HG03175 (cell line): ENCODE measurements at regions not wholly inside any gene's neighbourhood (a gene's known extent, or its start where the extent isn't known, plus 50 kb on each side); places are given as distances from the start of the nearest gene placed in this dataset.

Experiments
- ATAC-seq: cut with Tn5 transposase; IDR thresholded peaks from one replicate; pipeline ENCODE4 v1.9.1; 2021; ENCODE audit warnings: mild to moderate bottlenecking, moderate library complexity; ENCODE audit not compliant: unreplicated experiment

- ATAC-seq: no peak
Observed at GRCh38 chr14:98962118-98962517, 309.9 kb downstream of the BCL11B start.

DNA sequence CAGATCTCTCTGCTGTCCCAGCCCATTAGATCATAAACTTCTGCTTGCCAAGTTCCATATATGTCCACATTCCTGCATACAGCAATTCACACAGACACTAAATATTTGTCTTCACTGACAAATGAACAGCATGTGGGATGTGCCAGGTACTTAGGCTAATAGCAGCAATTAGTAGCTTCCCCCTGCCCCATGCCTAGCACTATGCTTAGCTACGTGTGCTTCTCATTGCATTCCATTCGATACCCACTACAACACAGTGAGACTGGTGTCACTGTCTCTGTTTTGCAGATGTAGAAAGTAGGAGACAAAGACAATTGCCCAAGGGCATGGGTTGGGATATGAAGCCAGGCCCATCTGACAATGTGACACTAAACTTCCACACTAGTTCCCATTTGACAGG, 308.4 kb downstream of the BCL11B start:
- ATAC-seq: no peak

DNA sequence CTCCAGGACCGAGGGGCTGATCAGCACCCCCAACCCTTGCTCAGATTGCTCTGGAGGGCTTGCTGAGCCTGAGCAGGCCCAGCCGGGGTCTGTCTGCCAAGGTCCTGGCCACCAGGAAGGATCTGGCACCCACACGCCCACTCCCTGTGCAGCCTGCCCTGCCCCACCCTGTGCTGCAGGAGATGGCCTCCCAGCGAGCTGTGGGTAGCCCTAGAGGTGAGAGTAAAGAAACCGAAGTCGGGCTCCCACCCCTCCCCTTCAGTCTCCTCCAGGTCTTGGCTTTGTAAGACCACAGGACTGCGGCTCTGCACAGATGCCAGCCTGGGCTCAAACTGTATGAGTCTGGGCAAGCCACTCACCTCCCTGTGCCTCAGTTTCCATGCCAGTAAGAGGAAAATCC, 307.8 kb downstream of the BCL11B start:
- ATAC-seq: no peak

- no peak for ATAC-seq
Observed at GRCh38 chr14:98965076-98965475, 306.9 kb downstream of the BCL11B start.

GRCh38 chr14:98966016-98966415, 306.0 kb downstream of the BCL11B start:
- no peak for ATAC-seq

- ATAC-seq: no peak
Observed at GRCh38 chr14:98966475-98967162, 305.4 kb downstream of the BCL11B start.

DNA sequence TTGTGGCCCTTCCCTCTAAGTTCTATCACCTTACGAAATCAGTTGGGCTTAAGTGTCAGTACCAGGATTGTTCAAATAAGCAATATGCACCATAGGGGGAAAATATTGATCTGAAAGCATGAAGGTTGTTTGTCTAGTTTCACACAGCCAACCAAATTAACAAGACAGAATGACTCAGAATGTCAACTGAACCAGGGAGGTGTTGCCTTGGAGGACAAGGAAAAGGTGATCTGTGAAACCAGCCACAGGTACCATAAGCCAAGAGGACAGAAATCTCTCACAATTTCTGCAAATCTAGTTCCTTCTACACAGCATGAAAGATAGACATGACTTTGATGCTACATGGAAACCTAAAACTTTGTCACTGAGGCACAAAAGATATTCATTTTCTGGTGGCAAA, 297.9 kb downstream of the BCL11B start:
- no peak for ATAC-seq

DNA sequence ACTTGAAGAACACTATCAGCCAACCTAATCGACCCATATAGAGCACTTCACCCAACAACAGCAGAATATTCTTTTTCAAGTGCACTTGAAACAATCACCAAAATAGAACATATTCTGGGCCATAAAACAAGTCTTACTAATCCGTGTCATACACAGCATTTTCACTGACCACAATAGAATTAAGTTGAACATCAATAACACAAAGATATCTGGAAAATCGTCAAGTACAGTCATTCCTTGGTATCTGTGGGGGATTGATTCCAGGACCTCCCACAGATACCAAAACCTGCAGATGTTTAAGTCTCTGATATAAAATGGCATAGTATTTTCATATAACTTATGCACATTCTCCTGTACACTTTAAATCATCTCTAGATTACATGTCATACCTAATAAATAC, 295.7 kb downstream of the BCL11B start:
- no peak for ATAC-seq

DNA sequence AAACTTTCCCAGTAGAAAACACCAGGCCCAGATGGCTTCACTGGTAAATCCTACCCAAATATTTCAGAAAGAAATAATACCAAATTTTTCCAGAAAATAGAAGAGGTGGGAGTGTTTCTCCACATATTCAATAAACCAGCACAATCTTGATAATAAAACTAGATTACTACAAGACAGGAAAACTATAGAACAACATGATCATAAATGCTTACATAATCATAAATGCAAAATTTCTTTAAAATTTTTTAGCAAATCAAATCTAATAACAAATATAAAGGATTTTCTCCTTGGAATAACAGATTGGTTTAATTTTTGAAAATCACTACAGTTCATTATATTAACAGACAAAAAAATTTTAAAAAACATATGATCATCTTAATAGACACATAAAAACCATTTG, 294.5 kb downstream of the BCL11B start:
- no peak for ATAC-seq

GRCh38 chr14:98982986-98983385, 289.0 kb downstream of the BCL11B start:
- ATAC-seq: no peak

DNA sequence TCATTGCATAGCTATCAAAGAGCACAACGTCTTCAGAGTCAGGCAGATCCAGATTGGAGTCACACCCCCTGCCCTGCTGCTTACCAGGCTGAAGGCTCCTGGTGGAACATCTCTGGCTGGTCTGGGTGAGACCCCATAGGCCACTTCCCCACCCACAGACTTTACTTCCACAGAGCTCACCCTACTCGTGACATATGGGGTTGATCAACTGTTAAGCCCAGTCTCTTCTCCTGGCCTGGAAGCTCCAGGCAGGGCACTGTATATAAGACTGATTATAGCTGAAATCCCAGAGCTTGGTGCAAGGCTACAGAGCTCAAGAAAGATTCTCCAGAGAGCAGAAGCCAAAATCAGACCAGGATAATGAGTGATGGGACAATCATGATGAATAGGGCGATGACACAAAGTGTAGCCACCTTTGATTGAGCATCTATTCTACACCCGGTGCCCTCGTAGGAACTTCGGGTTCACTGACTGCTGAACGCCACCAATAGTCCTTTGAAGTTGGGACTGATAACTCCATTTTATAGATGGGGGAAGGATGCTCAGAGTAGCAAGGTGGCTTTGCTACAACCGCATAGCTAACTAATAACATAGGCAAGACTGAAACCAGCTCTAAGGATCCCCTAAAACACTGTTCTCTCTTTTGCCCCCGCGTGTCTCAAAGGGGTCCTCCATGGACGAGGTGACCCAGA, 287.8 kb downstream of the BCL11B start:
- ATAC-seq: no peak

DNA sequence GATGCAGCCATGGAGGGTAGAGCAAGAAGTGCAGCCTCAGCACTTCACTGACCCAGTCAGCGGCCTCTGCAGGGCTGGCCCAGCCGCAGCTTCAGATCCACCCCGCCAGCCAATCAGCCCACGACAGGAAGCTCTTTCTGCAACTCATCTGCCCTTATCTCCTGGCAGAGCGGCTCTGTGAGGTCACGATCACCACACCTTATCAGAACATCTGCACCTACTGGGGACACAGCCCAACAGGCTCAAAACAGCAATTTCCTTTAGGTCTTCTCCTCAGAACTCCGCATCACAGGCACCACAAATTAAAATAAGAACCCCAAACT, 287.3 kb downstream of the BCL11B start:
- no peak for ATAC-seq

DNA sequence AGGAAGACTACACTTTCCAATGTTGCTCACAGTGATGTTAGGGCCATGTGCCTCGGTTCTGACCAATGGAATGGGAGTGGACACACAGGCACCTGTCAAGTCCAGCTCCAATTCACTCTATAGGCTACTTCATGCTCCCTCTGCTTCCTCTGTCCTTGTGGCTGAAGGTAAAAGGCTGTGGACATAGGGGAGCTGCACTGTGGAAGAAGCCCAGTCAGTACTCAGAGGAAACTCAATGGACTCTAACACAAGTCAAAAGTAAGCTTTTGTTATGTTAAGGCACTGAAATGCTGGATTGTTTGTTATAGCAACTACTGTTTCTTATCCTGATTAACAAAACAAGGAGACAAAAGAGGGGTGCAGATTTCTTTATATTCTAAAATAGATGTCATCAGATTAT, 278.2 kb downstream of the BCL11B start:
- ATAC-seq: no peak

- no peak for ATAC-seq
Observed at GRCh38 chr14:98994561-98994960, 277.4 kb downstream of the BCL11B start.

DNA sequence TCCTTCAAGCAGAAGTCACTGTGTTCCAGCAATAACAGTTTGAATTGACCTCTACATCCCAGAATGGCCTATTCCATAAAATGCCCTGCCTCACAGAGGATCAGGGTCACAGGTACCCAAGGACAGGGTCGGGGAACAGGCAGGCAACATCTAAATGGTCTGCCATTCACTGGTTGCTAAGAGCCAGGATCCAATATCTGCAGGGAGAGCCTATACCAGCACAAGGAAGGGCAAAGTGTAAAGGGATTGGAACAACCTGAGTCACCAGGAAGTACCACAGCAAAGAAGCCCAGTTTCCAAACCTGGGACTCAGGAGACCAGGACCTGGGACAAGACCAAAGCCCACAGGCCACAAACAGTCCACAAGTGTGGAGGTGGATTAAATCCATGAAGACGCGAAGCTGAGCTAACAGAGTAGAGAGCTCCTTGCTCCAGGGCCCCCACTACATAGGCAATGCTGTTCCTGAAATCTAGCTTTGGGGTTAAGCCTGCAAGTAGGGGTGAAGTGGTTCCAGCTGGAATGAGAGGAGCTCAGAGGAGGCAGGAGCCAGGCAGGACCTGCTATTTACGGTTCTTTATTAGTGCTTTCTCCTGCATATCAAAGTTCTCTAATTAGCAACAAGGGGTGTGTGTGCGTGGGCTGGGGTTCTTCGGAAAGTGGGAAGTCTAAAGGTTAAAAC, 274.3 kb downstream of the BCL11B start:
- no peak for ATAC-seq

GRCh38 chr14:98999345-98999744, 272.7 kb downstream of the BCL11B start:
- ATAC-seq: no peak

- ATAC-seq: no peak
Observed at GRCh38 chr14:98999901-99000300, 272.1 kb downstream of the BCL11B start.

DNA sequence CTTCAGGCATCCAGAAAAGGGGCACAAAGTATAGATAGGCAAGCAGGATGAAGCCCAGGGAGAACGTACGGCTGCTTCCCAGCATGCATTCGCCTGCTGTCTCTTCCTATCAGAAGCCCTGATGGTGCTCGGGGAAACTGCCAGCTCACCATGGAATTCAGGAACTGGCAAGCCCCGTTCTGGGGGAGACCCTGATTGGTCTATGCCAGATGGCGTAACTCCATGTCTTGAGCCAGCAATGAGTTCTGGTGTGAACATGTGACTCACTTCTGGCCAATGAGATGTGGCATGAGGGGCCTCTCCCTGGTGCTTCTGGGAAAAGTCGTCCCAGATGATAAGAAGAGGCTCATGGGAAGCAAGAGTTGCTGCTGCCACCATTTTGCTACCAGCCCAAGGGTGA, 270.8 kb downstream of the BCL11B start:
- ATAC-seq: no peak

DNA sequence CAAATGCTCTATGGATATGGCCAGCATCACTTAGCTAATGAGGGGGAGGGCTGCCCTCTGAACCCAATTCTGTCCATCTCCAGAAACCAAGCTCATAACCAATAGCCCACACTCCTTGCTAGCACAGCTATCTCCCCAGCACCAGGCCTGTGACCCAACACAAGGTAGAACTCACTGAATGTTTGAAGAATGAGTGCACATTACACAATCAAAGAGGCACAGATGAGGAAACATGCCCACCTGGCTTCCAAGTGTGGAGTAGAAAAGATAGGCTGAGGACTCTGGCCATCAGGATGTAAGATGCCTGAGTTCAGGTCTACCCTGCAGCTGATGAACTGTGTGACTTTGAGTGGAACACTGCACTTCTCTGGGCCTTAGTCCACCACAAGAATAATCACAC, 268.4 kb downstream of the BCL11B start:
- no peak for ATAC-seq

GRCh38 chr14:99004112-99004511, 267.9 kb downstream of the BCL11B start:
- no peak for ATAC-seq

GRCh38 chr14:99006276-99006675, 265.7 kb downstream of the BCL11B start:
- no peak for ATAC-seq

DNA sequence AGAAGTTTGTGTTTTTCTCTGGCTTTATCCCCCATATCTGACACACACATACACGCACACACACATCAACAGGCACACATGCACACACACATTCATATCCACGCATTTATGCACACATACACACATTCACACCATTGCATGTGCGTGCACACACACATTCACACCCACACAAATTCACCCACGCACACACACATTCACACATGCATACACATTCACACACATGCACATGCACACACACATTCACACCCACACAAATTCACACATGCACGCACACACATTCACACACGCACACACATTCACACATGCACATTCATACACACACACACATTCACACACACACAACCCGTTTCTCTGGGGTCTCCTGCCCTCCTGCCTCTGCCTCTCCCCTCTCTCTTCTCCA, 264.2 kb downstream of the BCL11B start:
- no peak for ATAC-seq
